Neuronal stem cell (in vitro differentiated cells): ENCODE measurements at regions not wholly inside any gene's neighbourhood (a gene's known extent, or its start where the extent isn't known, plus 50 kb on each side); places are given as distances from the start of the nearest gene placed in this dataset.

ENCODE experiments used
- DNase-seq: peaks from one replicate; pipeline ENCODE4 v3.0.0-alpha.2; 2013; ENCODE audit warnings: low spot score
- H2AFZ ChIP-seq: one replicate; pipeline ENCODE4 v1.6.1; 2013; ENCODE audit warnings: mild to moderate bottlenecking, low read length, inconsistent platforms
- H2AK5ac ChIP-seq: 2 replicates; pipeline ENCODE4 v1.6.1; 2013; ENCODE audit warnings: low read depth, mild to moderate bottlenecking, inconsistent platforms, low read length, moderate library complexity, mixed read lengths
- H2BK120ac ChIP-seq: 2 replicates; pipeline ENCODE4 v1.6.1; 2013; ENCODE audit warnings: low read depth, mild to moderate bottlenecking, inconsistent platforms, low read length, moderate library complexity, mixed read lengths
- H2BK12ac ChIP-seq: one replicate; pipeline ENCODE4 v1.6.1; 2013; ENCODE audit warnings: low read length, inconsistent platforms
- H2BK15ac ChIP-seq: 2 replicates; pipeline ENCODE4 v1.6.1; 2013; ENCODE audit warnings: mild to moderate bottlenecking, low read length, inconsistent platforms, mixed read lengths
- H2BK5ac ChIP-seq: one replicate; pipeline ENCODE4 v1.6.1; 2013; ENCODE audit warnings: inconsistent platforms, mild to moderate bottlenecking, low read length, moderate library complexity
- H3K14ac ChIP-seq: one replicate; pipeline ENCODE4 v1.6.1; 2013; ENCODE audit warnings: low read length, inconsistent platforms
- H3K18ac ChIP-seq: 2 replicates; pipeline ENCODE4 v1.6.1; 2013; ENCODE audit warnings: low read length, inconsistent platforms
- H3K23ac ChIP-seq: 2 replicates; pipeline ENCODE4 v1.6.1; 2013; ENCODE audit warnings: low read depth, mild to moderate bottlenecking, mixed read lengths, low read length, inconsistent platforms; ENCODE audit not compliant: poor library complexity
- H3K27ac ChIP-seq: replicated peaks from 3 replicates; pipeline ENCODE4 v1.5.1; 2013; ENCODE audit warnings: low read length, inconsistent platforms
- H3K27me3 ChIP-seq, 3 experiments: 2 replicates each; pipeline ENCODE4 v1.6.1; 2013; ENCODE audit warnings: low read length in 3 of 3, mild to moderate bottlenecking in 2 of 3, inconsistent platforms in 1 of 3, low read depth in 1 of 3, mixed read lengths in 1 of 3, moderate library complexity in 1 of 3; ENCODE audit not compliant: control insufficient read depth in 3 of 3, insufficient read depth in 3 of 3
- H3K36me3 ChIP-seq, 2 donors: replicated peaks in 1 of 2; 2 replicates each; pipeline ENCODE4 v1.6.1; 2013; ENCODE audit warnings: low read length in 2 of 2; ENCODE audit not compliant: control insufficient read depth in 2 of 2, insufficient read depth in 2 of 2
- H3K4ac ChIP-seq: 2 replicates; pipeline ENCODE4 v1.6.1; 2013; ENCODE audit warnings: inconsistent platforms, mild to moderate bottlenecking, low read length, moderate library complexity
- H3K4me1 ChIP-seq, 2 donors: 1 replicate in 1 of 2; 2 replicates in 1 of 2; pipeline ENCODE4 v1.6.1; 2013; ENCODE audit warnings: low read length in 2 of 2, low read depth in 1 of 2; ENCODE audit not compliant: control insufficient read depth in 2 of 2, insufficient read depth in 1 of 2
- H3K4me2 ChIP-seq: one replicate; pipeline ENCODE4 v1.6.1; 2013; ENCODE audit warnings: mild to moderate bottlenecking, low read length, inconsistent platforms; ENCODE audit not compliant: insufficient read depth, poor library complexity, severe bottlenecking
- H3K4me3 ChIP-seq, 2 donors: 2 replicates each; pipeline ENCODE4 v1.5.1; 2013; ENCODE audit warnings: low read length in 2 of 2, mild to moderate bottlenecking in 2 of 2, inconsistent platforms in 1 of 2, moderate library complexity in 1 of 2
- H3K79me1 ChIP-seq: one replicate; pipeline ENCODE4 v1.6.1; 2013; ENCODE audit warnings: low read depth, mild to moderate bottlenecking, inconsistent platforms, low read length, moderate library complexity
- H3K9ac ChIP-seq: one replicate; pipeline ENCODE4 v1.6.1; 2013; ENCODE audit warnings: mild to moderate bottlenecking, low read depth, low read length, inconsistent platforms; ENCODE audit not compliant: poor library complexity
- H3K9me3 ChIP-seq, 2 donors: replicated peaks in 1 of 2; 2 replicates each; pipeline versions ENCODE3 to v1.6.1; 2013; ENCODE audit warnings: low read length in 2 of 2, mild to moderate bottlenecking in 2 of 2, inconsistent platforms in 1 of 2, low read depth in 1 of 2, mixed read lengths in 1 of 2, moderate library complexity in 1 of 2; ENCODE audit not compliant: control insufficient read depth in 2 of 2, insufficient read depth in 1 of 2
- H4K8ac ChIP-seq: one replicate; pipeline ENCODE4 v1.6.1; 2013; ENCODE audit warnings: low read depth, mild to moderate bottlenecking, inconsistent platforms, low read length, moderate library complexity
- H4K91ac ChIP-seq: one replicate; pipeline ENCODE4 v1.6.1; 2013; ENCODE audit warnings: low read length, low read depth, mild to moderate bottlenecking, inconsistent platforms; ENCODE audit not compliant: poor library complexity
- WGBS, 2 donors: extraction: QIAGEN DNeasy Blood & Tissue Kit; methylation state at CpG; one replicate each; pipeline ENCODE4 v1.1.7; 2013; ENCODE audit warnings: missing lambda C conversion rate in 2 of 2, mixed read lengths in 1 of 2; ENCODE audit not compliant: insufficient read length in 2 of 2, insufficient replicate concordance in 1 of 2; ENCODE audit errors: extremely low coverage in 2 of 2; 5-methylcytosine and 5-hydroxymethylcytosine counted together

- Histone ChIP-seq H3K4me3 (no peak overlapping the region), H3K27ac (no peak overlapping the region), H3K4ac (no peak overlapping the region), H2AFZ (no peak overlapping the region), H3K4me1 (no peaks in the 10 kb centered on the region), H3K36me3 (peaks cover 0 to 25% of the 10 kb centered on the region in 2 donors), H3K4me2 (no peak overlapping the region), H2BK12ac (no peak overlapping the region), H4K91ac (no peak overlapping the region), H4K8ac (no peak overlapping the region), H2BK120ac (no peak overlapping the region), H3K18ac (no peak overlapping the region), H2BK15ac (no peak overlapping the region), H3K9ac (no peak overlapping the region), H2BK5ac (no peak overlapping the region), H3K9me3 (peaks cover 0 to 12% of the 10 kb centered on the region in 2 donors), H2AK5ac (no peak overlapping the region), H3K27me3 (no peaks in the 10 kb centered on the region), H3K23ac (no peak overlapping the region), H3K79me1 (no peaks in the 10 kb centered on the region), H3K14ac (no peak overlapping the region)
- DNase-seq = no peak
- no CpG with 5 or more reads among the region's 4 CpGs for WGBS, 2 donors
Observed at GRCh38 chr11:92738276-92738675, 231.2 kb upstream of the MTNR1B start.

- H3K4ac ChIP-seq = no peak overlapping the region
- H2BK120ac ChIP-seq = no peak overlapping the region
- DNase-seq = no peak
- H3K14ac ChIP-seq = no peak overlapping the region
- H3K23ac ChIP-seq = no peak overlapping the region
- H2AK5ac ChIP-seq = no peak overlapping the region
- H3K18ac ChIP-seq = no peak overlapping the region
- H2BK5ac ChIP-seq = no peak overlapping the region
- no peaks in the 10 kb centered on the region for H3K4me1 ChIP-seq
- no peak overlapping the region for H3K4me2 ChIP-seq
- peaks cover 0 to 12% of the 10 kb centered on the region in 2 donors for H3K9me3 ChIP-seq
- H4K8ac ChIP-seq = no peak overlapping the region
- no peak overlapping the region for H2BK12ac ChIP-seq
- peaks cover 0 to 25% of the 10 kb centered on the region in 2 donors for H3K36me3 ChIP-seq
- H3K4me3 ChIP-seq = no peak overlapping the region
- no peak overlapping the region for H2BK15ac ChIP-seq
- H4K91ac ChIP-seq = no peak overlapping the region
- H3K79me1 ChIP-seq = no peaks in the 10 kb centered on the region
- H2AFZ ChIP-seq = no peak overlapping the region
- H3K27me3 ChIP-seq = no peaks in the 10 kb centered on the region
- no peak overlapping the region for H3K27ac ChIP-seq
- no peak overlapping the region for H3K9ac ChIP-seq
Observed at GRCh38 chr11:92739041-92739440, 230.4 kb upstream of the MTNR1B start.

- no peak overlapping the region for H3K14ac ChIP-seq
- H3K79me1 ChIP-seq = no peaks in the 10 kb centered on the region
- no peak for DNase-seq
- peaks cover 0 to 25% of the 10 kb centered on the region in 2 donors for H3K36me3 ChIP-seq
- no peak overlapping the region for H2BK5ac ChIP-seq
- no peak overlapping the region for H3K18ac ChIP-seq
- no peak overlapping the region for H3K23ac ChIP-seq
- peaks cover 0 to 12% of the 10 kb centered on the region in 2 donors for H3K9me3 ChIP-seq
- H3K4me1 ChIP-seq = no peaks in the 10 kb centered on the region
- H2AFZ ChIP-seq = no peak overlapping the region
- no peak overlapping the region for H3K27ac ChIP-seq
- H3K4me3 ChIP-seq = no peak overlapping the region
- H2BK120ac ChIP-seq = no peak overlapping the region
- no peak overlapping the region for H2BK12ac ChIP-seq
- no peak overlapping the region for H4K8ac ChIP-seq
- H3K27me3 ChIP-seq = no peaks in the 10 kb centered on the region
- no peak overlapping the region for H3K4me2 ChIP-seq
- no peak overlapping the region for H4K91ac ChIP-seq
- H3K4ac ChIP-seq = no peak overlapping the region
- no CpG with 5 or more reads among the region's 2 CpGs for WGBS, 2 donors
- no peak overlapping the region for H3K9ac ChIP-seq
- no peak overlapping the region for H2BK15ac ChIP-seq
- no peak overlapping the region for H2AK5ac ChIP-seq
Observed at GRCh38 chr11:92739491-92739890, 230.0 kb upstream of the MTNR1B start.

- Histone ChIP-seq H3K27me3 (no peaks in the 10 kb centered on the region), H3K18ac (no peak overlapping the region), H2AK5ac (no peak overlapping the region), H4K8ac (no peak overlapping the region), H3K4me3 (no peak overlapping the region), H2BK5ac (no peak overlapping the region), H3K36me3 (peaks cover 0 to 25% of the 10 kb centered on the region in 2 donors), H2AFZ (no peak overlapping the region), H2BK15ac (no peak overlapping the region), H4K91ac (no peak overlapping the region), H3K4ac (no peak overlapping the region), H2BK120ac (no peak overlapping the region), H3K79me1 (no peaks in the 10 kb centered on the region), H3K4me2 (no peak overlapping the region), H2BK12ac (no peak overlapping the region), H3K4me1 (peaks cover 0 to 2% of the 10 kb centered on the region in 2 donors), H3K14ac (no peak overlapping the region), H3K9me3 (peaks cover 0 to 12% of the 10 kb centered on the region in 2 donors), H3K9ac (no peak overlapping the region), H3K23ac (no peak overlapping the region), H3K27ac (no peak overlapping the region)
- WGBS, 2 donors = no CpG with 5 or more reads among the region's 2 CpGs
- no peak for DNase-seq
Observed at GRCh38 chr11:92740276-92740675, 229.2 kb upstream of the MTNR1B start.
